ENCODE measurements at regions not wholly inside any gene's neighbourhood (a gene's known extent, or its start where the extent isn't known, plus 50 kb on each side); places are given as distances from the start of the nearest gene placed in this dataset.

DNA sequence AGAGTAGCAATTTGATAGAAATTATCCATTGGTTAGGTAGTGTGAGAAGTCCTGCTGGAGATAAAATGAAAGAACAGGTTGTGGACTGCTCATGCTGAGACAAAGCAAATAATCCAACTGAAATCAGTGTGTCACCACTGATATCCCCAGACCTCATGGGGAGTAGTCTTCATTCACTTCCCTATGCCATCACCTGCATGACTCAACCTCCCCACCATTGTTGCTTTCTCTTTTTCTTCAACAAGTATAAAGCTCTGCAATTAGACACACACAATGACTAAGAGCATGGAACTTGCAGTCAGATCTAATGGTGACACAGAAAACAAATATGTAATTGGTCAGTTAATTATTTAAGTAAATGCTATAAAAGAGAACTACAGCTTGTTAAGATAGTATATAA, 475.3 kb downstream of the RIT2 start:
- TF ChIP-seq, protein P1, sequence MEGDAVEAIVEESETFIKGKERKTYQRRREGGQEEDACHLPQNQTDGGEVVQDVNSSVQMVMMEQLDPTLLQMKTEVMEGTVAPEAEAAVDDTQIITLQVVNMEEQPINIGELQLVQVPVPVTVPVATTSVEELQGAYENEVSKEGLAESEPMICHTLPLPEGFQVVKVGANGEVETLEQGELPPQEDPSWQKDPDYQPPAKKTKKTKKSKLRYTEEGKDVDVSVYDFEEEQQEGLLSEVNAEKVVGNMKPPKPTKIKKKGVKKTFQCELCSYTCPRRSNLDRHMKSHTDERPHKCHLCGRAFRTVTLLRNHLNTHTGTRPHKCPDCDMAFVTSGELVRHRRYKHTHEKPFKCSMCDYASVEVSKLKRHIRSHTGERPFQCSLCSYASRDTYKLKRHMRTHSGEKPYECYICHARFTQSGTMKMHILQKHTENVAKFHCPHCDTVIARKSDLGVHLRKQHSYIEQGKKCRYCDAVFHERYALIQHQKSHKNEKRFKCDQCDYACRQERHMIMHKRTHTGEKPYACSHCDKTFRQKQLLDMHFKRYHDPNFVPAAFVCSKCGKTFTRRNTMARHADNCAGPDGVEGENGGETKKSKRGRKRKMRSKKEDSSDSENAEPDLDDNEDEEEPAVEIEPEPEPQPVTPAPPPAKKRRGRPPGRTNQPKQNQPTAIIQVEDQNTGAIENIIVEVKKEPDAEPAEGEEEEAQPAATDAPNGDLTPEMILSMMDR (conservative IDR thresholded peaks at IDR 0.05 in 1 of 2, IDR thresholded peaks at IDR 0.05 in 1 of 2; ENCODE audit: low read depth in 1 of 2, low read length in 2 of 2), result no peak
- no peak for TF ChIP-seq EZH2 (IDR thresholded peaks at IDR 0.05; ENCODE audit: low read length, missing control alignments)

All from fibroblast of lung (primary cell).